HuH-7 (cell line): ENCODE measurements at regions not wholly inside any gene's neighbourhood (a gene's known extent, or its start where the extent isn't known, plus 50 kb on each side); places are given as distances from the start of the nearest gene placed in this dataset.

Experiments
- DNase-seq: peaks from one replicate; pipeline ENCODE4 v3.0.0; 2011; ENCODE audit warnings: low spot score

- no peak for DNase-seq
These were observed 991.8 kb upstream of the PHF14 start for GRCh38 chr7:9981742-9982349.

- no peak for DNase-seq
These were observed 990.6 kb upstream of the PHF14 start for GRCh38 chr7:9983048-9983447.

- DNase-seq: no peak
These were observed 958.0 kb upstream of the PHF14 start for GRCh38 chr7:10015687-10016086.

- DNase-seq: no peak
These were observed 951.2 kb upstream of the PHF14 start for GRCh38 chr7:10022480-10022879.

- peak; percentile 1 for DNase-seq
These were observed 950.7 kb upstream of the PHF14 start for GRCh38 chr7:10022957-10023356.

GRCh38 chr7:10034843-10035556 is 938.7 kb upstream of the PHF14 start:
- DNase-seq: no peak

GRCh38 chr7:10036693-10037092 is 937.0 kb upstream of the PHF14 start:
- DNase-seq: no peak

- DNase-seq: no peak
These were observed 935.3 kb upstream of the PHF14 start for GRCh38 chr7:10038351-10038750.

- DNase-seq: no peak
These were observed 933.0 kb upstream of the PHF14 start for GRCh38 chr7:10040674-10041073.

- DNase-seq: no peak
These were observed 902.8 kb upstream of the PHF14 start for GRCh38 chr7:10070899-10071298.

- no peak for DNase-seq
These were observed 897.8 kb upstream of the PHF14 start for GRCh38 chr7:10075866-10076265.

- no peak for DNase-seq
These were observed 896.9 kb upstream of the PHF14 start for GRCh38 chr7:10076660-10077300.

- no peak for DNase-seq
These were observed 894.1 kb upstream of the PHF14 start for GRCh38 chr7:10079572-10079971.

GRCh38 chr7:10082896-10083295 is 890.8 kb upstream of the PHF14 start:
- no peak for DNase-seq

GRCh38 chr7:10083766-10084165 is 889.9 kb upstream of the PHF14 start:
- DNase-seq: no peak

- no peak for DNase-seq
These were observed 888.4 kb upstream of the PHF14 start for GRCh38 chr7:10085231-10085630.

- DNase-seq: no peak
These were observed 873.1 kb upstream of the PHF14 start for GRCh38 chr7:10100572-10100971.

- DNase-seq: no peak
These were observed 872.3 kb upstream of the PHF14 start for GRCh38 chr7:10101351-10101750.

- DNase-seq: no peak
These were observed 869.4 kb upstream of the PHF14 start for GRCh38 chr7:10104292-10104691.

GRCh38 chr7:10106609-10107008 is 867.1 kb upstream of the PHF14 start:
- DNase-seq: no peak

GRCh38 chr7:10116511-10116910 is 857.2 kb upstream of the PHF14 start:
- no peak for DNase-seq

GRCh38 chr7:10117815-10118214 is 855.9 kb upstream of the PHF14 start:
- no peak for DNase-seq

GRCh38 chr7:10120936-10121335 is 852.7 kb upstream of the PHF14 start:
- DNase-seq: no peak

GRCh38 chr7:10121631-10122030 is 852.0 kb upstream of the PHF14 start:
- DNase-seq: no peak
